Central memory CD4-positive, alpha-beta T cell (primary cell): ENCODE measurements at regions not wholly inside any gene's neighbourhood (a gene's known extent, or its start where the extent isn't known, plus 50 kb on each side); places are given as distances from the start of the nearest gene placed in this dataset.
"Not testable (repeated sequence)": the region's sequence is repeated elsewhere in the genome, so short reads cannot be mapped to it uniquely, and the experiment has no call there.

Experiments used
- DNase-seq: peaks from one replicate; pipeline ENCODE4 v3.0.0; 2022

- DNase-seq: no peak
Measured at GRCh38 chr4:111989817-111990216, 155.4 kb upstream of the FAM241A start.

GRCh38 chr4:111991163-111991562 is 154.1 kb upstream of the FAM241A start:
- DNase-seq: no peak

GRCh38 chr4:111991797-111992196 is 153.5 kb upstream of the FAM241A start:
- no peak for DNase-seq

GRCh38 chr4:111992351-111993168 is 152.7 kb upstream of the FAM241A start:
- DNase-seq: no peak

- no peak for DNase-seq
Measured at GRCh38 chr4:111994392-111994791, 150.9 kb upstream of the FAM241A start.

GRCh38 chr4:111997785-111998184 is 147.5 kb upstream of the FAM241A start:
- DNase-seq: no peak

- no peak for DNase-seq
Measured at GRCh38 chr4:111999801-112000200, 145.5 kb upstream of the FAM241A start.

GRCh38 chr4:112001041-112001440 is 144.2 kb upstream of the FAM241A start:
- DNase-seq: no peak

- no peak for DNase-seq
Measured at GRCh38 chr4:112002248-112002661, 143.0 kb upstream of the FAM241A start.

GRCh38 chr4:112003231-112003907 is 141.9 kb upstream of the FAM241A start:
- DNase-seq: no peak

GRCh38 chr4:112005027-112005426 is 140.2 kb upstream of the FAM241A start:
- no peak for DNase-seq

GRCh38 chr4:112007391-112007790 is 137.9 kb upstream of the FAM241A start:
- no peak for DNase-seq

- no peak for DNase-seq
Measured at GRCh38 chr4:112015960-112016359, 129.3 kb upstream of the FAM241A start.

- no peak for DNase-seq
Measured at GRCh38 chr4:112023402-112023950, 121.8 kb upstream of the FAM241A start.

- DNase-seq: no peak
Measured at GRCh38 chr4:112026058-112026457, 119.2 kb upstream of the FAM241A start.

- DNase-seq: no peak
Measured at GRCh38 chr4:112029771-112030171, 115.5 kb upstream of the FAM241A start.

- no peak for DNase-seq
Measured at GRCh38 chr4:112031712-112032328, 113.4 kb upstream of the FAM241A start.

GRCh38 chr4:112036886-112037285 is 108.4 kb upstream of the FAM241A start:
- DNase-seq: no peak

GRCh38 chr4:112038861-112039260 is 106.4 kb upstream of the FAM241A start:
- no peak for DNase-seq

GRCh38 chr4:112049119-112049518 is 96.1 kb upstream of the FAM241A start:
- DNase-seq: not testable (repeated sequence)

GRCh38 chr4:112053825-112054350 is 91.4 kb upstream of the FAM241A start:
- DNase-seq: no peak

GRCh38 chr4:112055100-112055499 is 90.2 kb upstream of the FAM241A start:
- DNase-seq: no peak

- DNase-seq: no peak
Measured at GRCh38 chr4:112057470-112057869, 87.8 kb upstream of the FAM241A start.
